DOHH2 (cell line): ENCODE measurements at regions not wholly inside any gene's neighbourhood (a gene's known extent, or its start where the extent isn't known, plus 50 kb on each side); places are given as distances from the start of the nearest gene placed in this dataset.

Experiments used
- H3F3A ChIP-seq: fragments of 200-600 bp; sonication (generic), shearing (Covaris generic); 2 replicates; pipeline ENCODE4 v1.6.0; 2016; ENCODE audit warnings: antibody characterized with exemption, mild to moderate bottlenecking; ENCODE audit not compliant: control insufficient read depth, insufficient read depth
- H3K27ac ChIP-seq: fragments of 200-600 bp; sonication (generic); 2 replicates; pipeline ENCODE4 v1.5.1; 2014; ENCODE audit warnings: low read depth, mild to moderate bottlenecking, low read length, moderate library complexity
- H3K27me3 ChIP-seq: fragments of 200-600 bp; sonication (generic); 2 replicates; pipeline ENCODE4 v1.6.1; 2014; ENCODE audit warnings: mild to moderate bottlenecking, low read length, mixed read lengths; ENCODE audit not compliant: control insufficient read depth
- H3K36me3 ChIP-seq: fragments of 200-600 bp; sonication (generic); 2 replicates; pipeline ENCODE4 v1.6.1; 2014; ENCODE audit warnings: mild to moderate bottlenecking, low read length, moderate library complexity, mixed read lengths; ENCODE audit not compliant: control insufficient read depth
- H3K4me1 ChIP-seq: fragments of 200-600 bp; sonication (generic); 2 replicates; pipeline ENCODE4 v1.6.1; 2014; ENCODE audit warnings: mild to moderate bottlenecking, low read length, mixed read lengths; ENCODE audit not compliant: control insufficient read depth
- H3K4me2 ChIP-seq: fragments of 200-600 bp; sonication (generic); 2 replicates; pipeline ENCODE4 v1.6.0; 2014; ENCODE audit warnings: mild to moderate bottlenecking, low read length, moderate library complexity
- H3K4me3 ChIP-seq: fragments of 200-600 bp; sonication (generic); 2 replicates; pipeline ENCODE4 v1.5.1; 2014; ENCODE audit warnings: mild to moderate bottlenecking, low read length, mixed read lengths
- H3K79me2 ChIP-seq: fragments of 200-600 bp; sonication (generic); 2 replicates; pipeline ENCODE4 v1.6.1; 2014; ENCODE audit warnings: mild to moderate bottlenecking, low read length, mixed read lengths; ENCODE audit not compliant: control insufficient read depth
- H3K9me2 ChIP-seq: fragments of 200-600 bp; sonication (generic); replicated peaks from 2 replicates; pipeline ENCODE4 v1.6.1; 2014; ENCODE audit warnings: mild to moderate bottlenecking, low read length, mixed read lengths; ENCODE audit not compliant: control insufficient read depth
- H3K9me3 ChIP-seq: fragments of 200-600 bp; sonication (generic); 2 replicates; pipeline ENCODE4 v1.6.1; 2014; ENCODE audit warnings: antibody characterized with exemption, low read length, mixed read lengths; ENCODE audit not compliant: control insufficient read depth, insufficient read depth
- H4K20me1 ChIP-seq: fragments of 200-600 bp; sonication (generic); 2 replicates; pipeline ENCODE4 v1.6.0; 2014; ENCODE audit warnings: low read depth, mild to moderate bottlenecking, antibody characterized with exemption, low read length, moderate library complexity; ENCODE audit not compliant: control insufficient read depth, insufficient read depth
- EZH2phosphoT487 ChIP-seq: fragments of 200-600 bp; sonication (generic); IDR thresholded peaks from 2 replicates; pipeline ENCODE4 v1.6.1; 2017; ENCODE audit warnings: borderline replicate concordance, mild to moderate bottlenecking, antibody characterized with exemption, low read length, moderate library complexity, mixed read lengths
- TF ChIP-seq, protein P1 (sequence below): fragments of 200-600 bp; sonication (generic); IDR thresholded peaks from one replicate; pipeline ENCODE4 v1.5.1; 2014; ENCODE audit warnings: antibody characterized with exemption, mild to moderate bottlenecking, low read depth, low read length; ENCODE audit not compliant: poor library complexity, severe bottlenecking

DNA sequence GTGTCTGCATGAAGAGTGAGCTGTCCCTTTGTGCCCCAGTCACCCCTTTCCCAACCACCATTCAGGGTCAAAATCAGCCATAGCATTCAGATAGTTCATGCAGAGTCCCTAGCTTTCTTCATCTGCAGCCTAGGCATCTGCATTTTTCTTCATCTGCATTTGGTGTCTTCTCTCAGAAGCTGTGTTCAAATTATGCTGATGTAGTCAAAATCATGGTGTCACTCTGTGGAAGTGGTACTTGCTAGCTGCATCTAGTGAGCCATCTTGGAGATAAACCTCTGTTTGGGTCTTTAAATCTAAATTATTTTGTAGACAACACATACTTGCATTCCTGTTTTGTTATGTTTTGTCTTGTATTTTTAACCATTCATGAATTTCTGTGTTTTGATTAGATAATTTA, 119.8 kb downstream of the DDX3Y start:
- no peaks in the 10 kb centered on the region for H4K20me1 ChIP-seq
- no peaks in the 10 kb centered on the region for H3F3A ChIP-seq
- H3K27ac ChIP-seq = no peak overlapping the region
- no peak overlapping the region for H3K4me3 ChIP-seq
- no peaks in the 10 kb centered on the region for H3K9me2 ChIP-seq
- no peak overlapping the region for H3K4me2 ChIP-seq
- H3K79me2 ChIP-seq = no peaks in the 10 kb centered on the region
- H3K36me3 ChIP-seq = no peaks in the 10 kb centered on the region
- H3K27me3 ChIP-seq = no peaks in the 10 kb centered on the region
- H3K9me3 ChIP-seq = no peaks in the 10 kb centered on the region
- H3K4me1 ChIP-seq = no peaks in the 10 kb centered on the region
- TF ChIP-seq, protein P1, sequence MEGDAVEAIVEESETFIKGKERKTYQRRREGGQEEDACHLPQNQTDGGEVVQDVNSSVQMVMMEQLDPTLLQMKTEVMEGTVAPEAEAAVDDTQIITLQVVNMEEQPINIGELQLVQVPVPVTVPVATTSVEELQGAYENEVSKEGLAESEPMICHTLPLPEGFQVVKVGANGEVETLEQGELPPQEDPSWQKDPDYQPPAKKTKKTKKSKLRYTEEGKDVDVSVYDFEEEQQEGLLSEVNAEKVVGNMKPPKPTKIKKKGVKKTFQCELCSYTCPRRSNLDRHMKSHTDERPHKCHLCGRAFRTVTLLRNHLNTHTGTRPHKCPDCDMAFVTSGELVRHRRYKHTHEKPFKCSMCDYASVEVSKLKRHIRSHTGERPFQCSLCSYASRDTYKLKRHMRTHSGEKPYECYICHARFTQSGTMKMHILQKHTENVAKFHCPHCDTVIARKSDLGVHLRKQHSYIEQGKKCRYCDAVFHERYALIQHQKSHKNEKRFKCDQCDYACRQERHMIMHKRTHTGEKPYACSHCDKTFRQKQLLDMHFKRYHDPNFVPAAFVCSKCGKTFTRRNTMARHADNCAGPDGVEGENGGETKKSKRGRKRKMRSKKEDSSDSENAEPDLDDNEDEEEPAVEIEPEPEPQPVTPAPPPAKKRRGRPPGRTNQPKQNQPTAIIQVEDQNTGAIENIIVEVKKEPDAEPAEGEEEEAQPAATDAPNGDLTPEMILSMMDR = no peak
- TF ChIP-seq EZH2phosphoT487 = no peak

DNA sequence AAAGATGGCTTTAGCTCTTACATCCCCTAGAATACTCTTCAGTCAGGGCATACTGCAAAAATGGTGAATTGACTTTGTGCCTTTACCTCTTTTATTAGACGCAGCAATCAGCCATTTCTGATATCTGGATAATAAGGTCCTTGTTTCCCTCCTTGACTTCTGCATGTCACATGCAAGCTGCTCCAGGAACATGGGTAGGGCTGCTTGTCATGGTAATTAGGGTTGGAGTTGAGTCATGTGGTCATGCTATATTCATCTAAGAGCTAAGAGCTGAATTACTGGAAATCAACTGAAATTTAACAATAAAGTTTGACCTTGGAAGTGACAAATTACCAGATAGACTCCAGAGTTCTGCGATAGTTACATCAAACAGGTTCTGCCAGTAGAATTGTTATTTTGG, 122.2 kb downstream of the DDX3Y start:
- Histone ChIP-seq H3K4me3 (no peak overlapping the region), H4K20me1 (no peaks in the 10 kb centered on the region), H3K9me2 (no peaks in the 10 kb centered on the region), H3K36me3 (no peaks in the 10 kb centered on the region), H3K79me2 (no peaks in the 10 kb centered on the region), H3K9me3 (no peaks in the 10 kb centered on the region), H3K27me3 (no peaks in the 10 kb centered on the region), H3K4me1 (no peaks in the 10 kb centered on the region), H3K4me2 (no peak overlapping the region), H3K27ac (no peak overlapping the region), H3F3A (no peaks in the 10 kb centered on the region)
- TF ChIP-seq EZH2phosphoT487 = no peak
- TF ChIP-seq, protein P1 = no peak

DNA sequence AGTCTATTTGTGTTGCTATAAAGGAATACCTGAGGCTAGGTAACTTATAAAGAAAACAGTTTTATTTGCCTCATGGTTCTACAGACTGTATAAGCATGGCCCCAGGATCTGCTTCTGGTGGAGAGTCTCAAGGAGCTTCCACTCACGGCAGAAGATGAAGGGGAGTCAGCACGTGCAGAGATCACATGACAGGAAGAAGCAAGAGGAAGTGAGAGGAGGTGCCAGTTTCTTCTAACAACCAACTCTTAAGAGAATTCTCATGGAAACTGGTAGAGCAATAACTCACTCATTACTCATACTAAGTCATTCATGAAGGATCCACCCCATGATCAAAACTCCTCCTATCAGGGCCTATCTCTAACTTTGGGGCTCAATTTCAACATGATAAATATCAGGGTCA, 135.6 kb downstream of the DDX3Y start:
- no peak overlapping the region for H3K4me2 ChIP-seq
- no peaks in the 10 kb centered on the region for H3K36me3 ChIP-seq
- no peaks in the 10 kb centered on the region for H4K20me1 ChIP-seq
- H3K27me3 ChIP-seq = no peaks in the 10 kb centered on the region
- H3F3A ChIP-seq = no peaks in the 10 kb centered on the region
- H3K9me2 ChIP-seq = no peaks in the 10 kb centered on the region
- no peak overlapping the region for H3K27ac ChIP-seq
- H3K79me2 ChIP-seq = no peaks in the 10 kb centered on the region
- H3K4me3 ChIP-seq = no peak overlapping the region
- H3K4me1 ChIP-seq = no peaks in the 10 kb centered on the region
- TF ChIP-seq, protein P1 = no peak
- TF ChIP-seq EZH2phosphoT487 = no peak
- no peaks in the 10 kb centered on the region for H3K9me3 ChIP-seq

DNA sequence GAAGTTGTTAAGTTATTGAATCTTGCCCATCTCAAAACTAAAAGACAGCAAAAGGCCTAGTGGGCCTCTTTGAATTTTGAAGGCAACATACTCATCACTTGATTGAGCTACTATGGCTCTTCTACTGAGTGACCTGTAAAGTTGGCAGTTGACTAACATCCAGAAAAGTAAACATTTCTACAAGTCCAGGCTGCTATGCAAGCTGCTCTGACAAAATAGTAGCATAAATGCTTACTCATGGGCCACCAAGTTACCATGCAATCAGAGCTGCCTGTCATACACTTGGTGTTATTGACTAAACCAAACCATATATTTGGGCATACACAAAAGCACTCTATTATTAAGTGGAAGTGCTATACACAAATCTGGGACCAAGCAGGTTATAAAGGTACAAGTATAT, 148.8 kb downstream of the DDX3Y start:
- Histone ChIP-seq H3K4me3 (no peak overlapping the region), H4K20me1 (no peaks in the 10 kb centered on the region), H3K9me2 (no peaks in the 10 kb centered on the region), H3K4me2 (no peak overlapping the region), H3K27me3 (no peaks in the 10 kb centered on the region), H3K4me1 (no peaks in the 10 kb centered on the region), H3K27ac (no peak overlapping the region), H3F3A (no peaks in the 10 kb centered on the region), H3K9me3 (no peaks in the 10 kb centered on the region), H3K79me2 (no peaks in the 10 kb centered on the region), H3K36me3 (no peaks in the 10 kb centered on the region)
- TF ChIP-seq, protein P1 = no peak
- TF ChIP-seq EZH2phosphoT487 = no peak
